ENCODE measurements at regions not wholly inside any gene's neighbourhood (a gene's known extent, or its start where the extent isn't known, plus 50 kb on each side); places are given as distances from the start of the nearest gene placed in this dataset.
A peak's percentile ranks its signal among the peaks of the same experiment; 100 is the strongest.

- Histone ChIP-seq H3K36me3 (no peaks in the 10 kb centered on the region), H3K9me3 (peaks cover 6% of the 10 kb centered on the region), H3K27ac (no peak overlapping the region), H3K27me3 (no peaks in the 10 kb centered on the region), H3K4me3 (no peak overlapping the region), H3K4me1 (no peaks in the 10 kb centered on the region)
- TF ChIP-seq EP300 (IDR thresholded peaks at IDR 0.05) = no peak
- no peak for TF ChIP-seq POLR2AphosphoS5 (IDR thresholded peaks at IDR 0.05)
- no peak for TF ChIP-seq CTCF (IDR thresholded peaks at IDR 0.05)
- TF ChIP-seq POLR2A (IDR thresholded peaks at IDR 0.05) = no peak
- 97% methylated on average over 41 of the region's 41 CpGs for WGBS
- peak in 1 of 2 donors; percentile 77 for DNase-seq (ENCODE audit: low spot score in 2 of 2)
These were observed 1195.1 kb upstream of the CHAC2 start for GRCh38 chr2:52572469-52572894.

GRCh38 chr2:52571380-52572347, 1195.9 kb upstream of the CHAC2 start:
- Histone ChIP-seq H3K27ac (no peak overlapping the region), H3K4me3 (no peak overlapping the region), H3K9me3 (peaks cover 6% of the 10 kb centered on the region), H3K36me3 (no peaks in the 10 kb centered on the region), H3K4me1 (no peaks in the 10 kb centered on the region), H3K27me3 (no peaks in the 10 kb centered on the region)
- WGBS = 98% methylated on average over 56 of the region's 65 CpGs
- TF ChIP-seq POLR2AphosphoS5 (IDR thresholded peaks at IDR 0.05) (no peak), POLR2A (IDR thresholded peaks at IDR 0.05) (no peak), EP300 (IDR thresholded peaks at IDR 0.05) (no peak), CTCF (IDR thresholded peaks at IDR 0.05) (no peak)
- peak in 1 of 2 donors; percentile 78 for DNase-seq (ENCODE audit: low spot score in 2 of 2)

- TF ChIP-seq CTCF (IDR thresholded peaks at IDR 0.05) (no peak), EP300 (IDR thresholded peaks at IDR 0.05) (no peak), POLR2A (IDR thresholded peaks at IDR 0.05) (no peak), POLR2AphosphoS5 (IDR thresholded peaks at IDR 0.05) (no peak)
- Histone ChIP-seq H3K27ac (no peak overlapping the region), H3K27me3 (no peaks in the 10 kb centered on the region), H3K9me3 (peaks cover 6% of the 10 kb centered on the region), H3K36me3 (no peaks in the 10 kb centered on the region), H3K4me1 (no peaks in the 10 kb centered on the region), H3K4me3 (no peak overlapping the region)
- 97% methylated on average over 17 of the region's 19 CpGs for WGBS
- DNase-seq (ENCODE audit: low spot score in 2 of 2) = no peak
These were observed 1196.9 kb upstream of the CHAC2 start for GRCh38 chr2:52570716-52571115.

GRCh38 chr2:52563151-52563550, 1204.5 kb upstream of the CHAC2 start:
- WGBS = 50% methylated on average over 3 of the region's 3 CpGs
- Histone ChIP-seq H3K4me3 (no peak overlapping the region), H3K36me3 (no peaks in the 10 kb centered on the region), H3K27me3 (no peaks in the 10 kb centered on the region), H3K9me3 (no peaks in the 10 kb centered on the region), H3K27ac (no peak overlapping the region), H3K4me1 (no peaks in the 10 kb centered on the region)
- DNase-seq (ENCODE audit: low spot score in 2 of 2) = no peak
- TF ChIP-seq CTCF (IDR thresholded peaks at IDR 0.05) (no peak), EP300 (IDR thresholded peaks at IDR 0.05) (no peak), POLR2AphosphoS5 (IDR thresholded peaks at IDR 0.05) (no peak), POLR2A (IDR thresholded peaks at IDR 0.05) (no peak)

- 64% methylated on average over 3 of the region's 3 CpGs for WGBS
These were observed 1209.3 kb upstream of the CHAC2 start for GRCh38 chr2:52558265-52558664.

More at GRCh38 chr2:52558265-52558664, 1209.3 kb upstream of the CHAC2 start:
- no peak overlapping the region for H3K4me3 ChIP-seq
- no peak for TF ChIP-seq POLR2A (IDR thresholded peaks at IDR 0.05)
- H3K27ac ChIP-seq = no peak overlapping the region
- no peaks in the 10 kb centered on the region for H3K36me3 ChIP-seq
- H3K27me3 ChIP-seq = no peaks in the 10 kb centered on the region
- no peak for DNase-seq (ENCODE audit: low spot score in 2 of 2)
- no peaks in the 10 kb centered on the region for H3K9me3 ChIP-seq
- H3K4me1 ChIP-seq = no peaks in the 10 kb centered on the region

All from suprapubic skin (tissue), 4 donors.